ENCODE measurements at regions not wholly inside any gene's neighbourhood (a gene's known extent, or its start where the extent isn't known, plus 50 kb on each side); places are given as distances from the start of the nearest gene placed in this dataset.
"Not testable (repeated sequence)": the region's sequence is repeated elsewhere in the genome, so short reads cannot be mapped to it uniquely, and the experiment has no call there.

DNA sequence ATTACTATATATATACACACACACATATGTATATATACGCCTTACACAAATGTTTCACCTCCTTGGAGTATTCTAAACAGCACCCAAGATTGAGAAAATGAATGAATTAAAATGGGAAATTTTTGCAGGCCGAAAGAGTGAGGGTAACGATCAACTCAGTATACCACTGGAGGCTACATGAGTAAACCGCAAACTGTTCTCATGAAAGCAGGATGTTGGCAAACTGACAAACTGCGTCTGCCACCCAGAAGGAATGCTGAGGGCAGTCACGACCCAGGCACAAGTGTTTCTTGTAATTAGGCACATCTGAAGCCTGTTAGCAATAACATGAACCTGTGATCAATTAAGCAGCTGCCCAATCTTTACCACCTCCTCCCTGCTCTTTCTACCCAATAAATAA, 666.5 kb downstream of the TDRD15 start:
- not testable (repeated sequence) for H3K18ac ChIP-seq (ENCODE audit: low read length); H3K4me3 ChIP-seq (ENCODE audit: low read length); H3K23ac ChIP-seq (ENCODE audit: low read length); H3K36me3 ChIP-seq (ENCODE audit: control insufficient read depth, insufficient read depth, low read length); H3K27ac ChIP-seq (ENCODE audit: low read depth, low read length); H3K27me3 ChIP-seq (ENCODE audit: insufficient read depth, low read length, poor library complexity); H2BK5ac ChIP-seq (ENCODE audit: low read length); H2AK5ac ChIP-seq (ENCODE audit: low read length); H3K79me2 ChIP-seq (ENCODE audit: control insufficient read depth, insufficient read depth, low read length); H3K9ac ChIP-seq (ENCODE audit: low read length); H2BK120ac ChIP-seq (ENCODE audit: low read depth, low read length); H3K79me1 ChIP-seq (ENCODE audit: low read length); H4K5ac ChIP-seq (ENCODE audit: low read length); H3K4me2 ChIP-seq (ENCODE audit: low read length); H3K56ac ChIP-seq (ENCODE audit: low read length); DNase-seq; H3K4me1 ChIP-seq (ENCODE audit: control insufficient read depth, low read depth, low read length); H2BK15ac ChIP-seq (replicated peaks; ENCODE audit: low read depth); H4K8ac ChIP-seq (ENCODE audit: low read depth, low read length); H3K4ac ChIP-seq (ENCODE audit: low read depth, low read length)
- no CpG with 5 or more reads among the region's 6 CpGs for WGBS (ENCODE audit: extremely low coverage, insufficient coverage, low lambda C conversion rate)

DNA sequence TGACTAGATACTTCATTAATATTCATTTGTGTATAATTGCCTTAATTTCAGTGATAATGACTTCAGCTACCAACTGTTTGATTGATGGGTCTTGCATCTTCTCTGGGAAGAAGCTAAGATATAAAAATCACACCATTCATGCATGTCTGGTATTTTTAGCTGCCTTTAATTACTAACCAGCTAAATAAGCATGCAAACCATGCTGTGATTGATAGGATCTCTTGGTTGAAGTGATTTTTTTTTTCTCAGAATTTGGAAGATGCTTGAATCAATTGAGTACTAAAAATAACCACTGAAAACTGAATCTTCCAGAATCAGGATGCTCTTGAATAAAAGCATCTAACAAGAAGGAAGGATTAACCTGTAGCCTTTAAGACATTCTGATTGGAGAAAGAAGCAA, 668.8 kb downstream of the TDRD15 start:
- Histone ChIP-seq H2BK120ac (ENCODE audit: low read depth, low read length) (no peak overlapping the region), H3K27ac (ENCODE audit: low read depth, low read length) (no peak overlapping the region)

DNA sequence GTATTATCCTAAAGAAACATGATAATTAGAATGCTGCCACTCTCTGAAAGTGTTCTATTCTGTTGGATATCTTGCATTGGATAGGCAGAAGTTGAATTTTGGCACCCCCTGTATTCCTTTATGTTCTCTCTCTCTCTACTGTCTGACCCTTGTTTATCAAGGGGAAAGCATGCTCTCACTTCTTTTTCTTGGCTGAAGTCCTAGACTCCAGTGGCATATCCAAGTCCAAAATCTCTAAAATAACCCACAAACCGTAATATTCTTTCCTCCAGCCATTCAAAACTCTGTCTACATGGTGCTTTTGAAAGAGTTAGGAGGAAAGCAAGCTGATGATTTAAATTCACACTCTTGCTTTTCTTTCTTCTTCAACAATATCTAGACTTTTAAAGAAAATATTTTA, 669.7 kb downstream of the TDRD15 start:
- Histone ChIP-seq H3K4me2 (ENCODE audit: low read length) (no peak overlapping the region), H2BK5ac (ENCODE audit: low read length) (no peak overlapping the region), H3K79me1 (ENCODE audit: low read length) (no peaks in the 10 kb centered on the region), H4K5ac (ENCODE audit: low read length) (no peak overlapping the region), H3K4me3 (ENCODE audit: low read length) (no peak overlapping the region), H3K4ac (ENCODE audit: low read depth, low read length) (no peak overlapping the region), H2BK120ac (ENCODE audit: low read depth, low read length) (no peak overlapping the region), H3K79me2 (ENCODE audit: control insufficient read depth, insufficient read depth, low read length) (no peaks in the 10 kb centered on the region), H3K18ac (ENCODE audit: low read length) (no peak overlapping the region), H3K36me3 (ENCODE audit: control insufficient read depth, insufficient read depth, low read length) (no peaks in the 10 kb centered on the region), H2BK15ac (replicated peaks; ENCODE audit: low read depth) (no peak overlapping the region), H3K27me3 (ENCODE audit: insufficient read depth, low read length, poor library complexity) (no peaks in the 10 kb centered on the region), H3K27ac (ENCODE audit: low read depth, low read length) (no peak overlapping the region), H3K56ac (ENCODE audit: low read length) (no peak overlapping the region), H2AK5ac (ENCODE audit: low read length) (no peak overlapping the region), H3K9ac (ENCODE audit: low read length) (no peak overlapping the region), H3K23ac (ENCODE audit: low read length) (no peak overlapping the region), H3K4me1 (ENCODE audit: control insufficient read depth, low read depth, low read length) (no peaks in the 10 kb centered on the region), H4K8ac (ENCODE audit: low read depth, low read length) (no peak overlapping the region)
- DNase-seq = no peak
- no CpG with 5 or more reads among the region's 1 CpG for WGBS (ENCODE audit: extremely low coverage, insufficient coverage, low lambda C conversion rate)

More for the DNA sequence above, 668.8 kb downstream of the TDRD15 start:
- H4K5ac ChIP-seq (ENCODE audit: low read length) = no peak overlapping the region
- no peak overlapping the region for H3K23ac ChIP-seq (ENCODE audit: low read length)
- no peak overlapping the region for H3K9ac ChIP-seq (ENCODE audit: low read length)
- no peak overlapping the region for H4K8ac ChIP-seq (ENCODE audit: low read depth, low read length)
- no peak for DNase-seq
- no peak overlapping the region for H3K18ac ChIP-seq (ENCODE audit: low read length)
- no peaks in the 10 kb centered on the region for H3K79me1 ChIP-seq (ENCODE audit: low read length)
- no peak overlapping the region for H3K4me3 ChIP-seq (ENCODE audit: low read length)
- H3K27me3 ChIP-seq (ENCODE audit: insufficient read depth, low read length, poor library complexity) = no peaks in the 10 kb centered on the region
- no peak overlapping the region for H3K4me2 ChIP-seq (ENCODE audit: low read length)
- no peaks in the 10 kb centered on the region for H3K4me1 ChIP-seq (ENCODE audit: control insufficient read depth, low read depth, low read length)
- no peak overlapping the region for H3K56ac ChIP-seq (ENCODE audit: low read length)
- H2BK15ac ChIP-seq (replicated peaks; ENCODE audit: low read depth) = no peak overlapping the region
- H3K36me3 ChIP-seq (ENCODE audit: control insufficient read depth, insufficient read depth, low read length) = no peaks in the 10 kb centered on the region
- H2BK5ac ChIP-seq (ENCODE audit: low read length) = no peak overlapping the region
- no peaks in the 10 kb centered on the region for H3K79me2 ChIP-seq (ENCODE audit: control insufficient read depth, insufficient read depth, low read length)
- H2AK5ac ChIP-seq (ENCODE audit: low read length) = no peak overlapping the region
- no peak overlapping the region for H3K4ac ChIP-seq (ENCODE audit: low read depth, low read length)

DNA sequence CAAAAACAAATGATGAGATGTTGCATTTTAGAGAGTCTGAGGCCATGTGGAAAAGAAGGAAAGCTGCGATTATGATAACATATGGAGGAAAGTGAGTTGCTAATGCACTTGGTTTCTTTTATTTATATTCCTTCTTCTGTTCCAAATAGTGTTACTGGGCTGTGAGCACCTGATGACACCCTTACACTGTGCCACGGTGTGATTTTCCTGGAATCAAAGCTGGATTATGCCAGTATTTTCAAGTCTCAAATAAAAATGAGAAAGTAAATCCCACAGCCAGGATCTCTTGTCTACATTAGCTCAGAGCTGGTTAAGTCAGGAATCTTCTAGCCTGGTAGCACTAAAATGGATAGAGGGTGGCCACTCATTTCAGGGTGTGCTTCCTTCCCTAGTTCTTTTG, 670.8 kb downstream of the TDRD15 start:
- H2BK5ac ChIP-seq (ENCODE audit: low read length) = no peak overlapping the region
- no peak overlapping the region for H3K4me3 ChIP-seq (ENCODE audit: low read length)
- H3K23ac ChIP-seq (ENCODE audit: low read length) = no peak overlapping the region
- H3K9ac ChIP-seq (ENCODE audit: low read length) = no peak overlapping the region
- H3K18ac ChIP-seq (ENCODE audit: low read length) = no peak overlapping the region
- no peaks in the 10 kb centered on the region for H3K79me1 ChIP-seq (ENCODE audit: low read length)
- H3K79me2 ChIP-seq (ENCODE audit: control insufficient read depth, insufficient read depth, low read length) = no peaks in the 10 kb centered on the region
- no peak overlapping the region for H3K27ac ChIP-seq (ENCODE audit: low read depth, low read length)
- H3K36me3 ChIP-seq (ENCODE audit: control insufficient read depth, insufficient read depth, low read length) = no peaks in the 10 kb centered on the region
- no peak overlapping the region for H4K8ac ChIP-seq (ENCODE audit: low read depth, low read length)
- WGBS (ENCODE audit: extremely low coverage, insufficient coverage, low lambda C conversion rate) = no CpG with 5 or more reads among the region's 2 CpGs
- H2AK5ac ChIP-seq (ENCODE audit: low read length) = no peak overlapping the region
- no peak overlapping the region for H3K4me2 ChIP-seq (ENCODE audit: low read length)
- H2BK120ac ChIP-seq (ENCODE audit: low read depth, low read length) = no peak overlapping the region
- H3K4ac ChIP-seq (ENCODE audit: low read depth, low read length) = no peak overlapping the region
- no peaks in the 10 kb centered on the region for H3K4me1 ChIP-seq (ENCODE audit: control insufficient read depth, low read depth, low read length)
- DNase-seq = no peak
- H2BK15ac ChIP-seq (replicated peaks; ENCODE audit: low read depth) = no peak overlapping the region
- H4K5ac ChIP-seq (ENCODE audit: low read length) = no peak overlapping the region
- H3K56ac ChIP-seq (ENCODE audit: low read length) = no peak overlapping the region
- no peaks in the 10 kb centered on the region for H3K27me3 ChIP-seq (ENCODE audit: insufficient read depth, low read length, poor library complexity)

DNA sequence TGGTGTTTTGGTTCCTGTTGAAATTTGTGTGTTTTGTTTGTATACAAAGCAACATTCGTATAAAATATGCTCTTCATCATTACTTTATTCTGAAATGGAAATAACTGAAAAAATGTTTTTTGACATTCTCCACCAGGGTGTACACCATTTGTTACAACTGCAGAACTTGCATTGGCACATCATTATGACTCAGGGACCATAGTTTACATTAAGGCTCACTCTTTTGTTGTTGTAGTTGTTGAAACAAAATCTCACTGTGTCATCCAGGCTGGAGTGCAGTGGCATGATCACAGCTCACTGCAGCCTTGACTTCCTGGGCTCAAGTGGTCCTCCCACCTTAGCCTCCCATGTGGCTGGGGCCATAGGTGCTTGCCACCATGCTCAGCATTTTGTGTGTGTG, 676.6 kb downstream of the TDRD15 start:
- no peak overlapping the region for H4K8ac ChIP-seq (ENCODE audit: low read depth, low read length)
- H3K79me1 ChIP-seq (ENCODE audit: low read length) = no peaks in the 10 kb centered on the region
- no peak overlapping the region for H3K18ac ChIP-seq (ENCODE audit: low read length)
- H3K27me3 ChIP-seq (ENCODE audit: insufficient read depth, low read length, poor library complexity) = no peaks in the 10 kb centered on the region
- no peak overlapping the region for H3K4ac ChIP-seq (ENCODE audit: low read depth, low read length)
- H3K56ac ChIP-seq (ENCODE audit: low read length) = no peak overlapping the region
- H3K27ac ChIP-seq (ENCODE audit: low read depth, low read length) = no peak overlapping the region
- H3K36me3 ChIP-seq (ENCODE audit: control insufficient read depth, insufficient read depth, low read length) = no peaks in the 10 kb centered on the region
- DNase-seq = no peak
- no peaks in the 10 kb centered on the region for H3K79me2 ChIP-seq (ENCODE audit: control insufficient read depth, insufficient read depth, low read length)
- WGBS (ENCODE audit: extremely low coverage, insufficient coverage, low lambda C conversion rate) = no CpG with 5 or more reads among the region's 1 CpG
- no peak overlapping the region for H2BK5ac ChIP-seq (ENCODE audit: low read length)
- no peak overlapping the region for H3K4me3 ChIP-seq (ENCODE audit: low read length)
- H3K23ac ChIP-seq (ENCODE audit: low read length) = no peak overlapping the region
- H4K5ac ChIP-seq (ENCODE audit: low read length) = no peak overlapping the region
- H2AK5ac ChIP-seq (ENCODE audit: low read length) = no peak overlapping the region
- H3K4me2 ChIP-seq (ENCODE audit: low read length) = no peak overlapping the region
- H3K4me1 ChIP-seq (ENCODE audit: control insufficient read depth, low read depth, low read length) = no peaks in the 10 kb centered on the region
- H3K9ac ChIP-seq (ENCODE audit: low read length) = no peak overlapping the region
- H2BK15ac ChIP-seq (replicated peaks; ENCODE audit: low read depth) = no peak overlapping the region
- H2BK120ac ChIP-seq (ENCODE audit: low read depth, low read length) = no peak overlapping the region

DNA sequence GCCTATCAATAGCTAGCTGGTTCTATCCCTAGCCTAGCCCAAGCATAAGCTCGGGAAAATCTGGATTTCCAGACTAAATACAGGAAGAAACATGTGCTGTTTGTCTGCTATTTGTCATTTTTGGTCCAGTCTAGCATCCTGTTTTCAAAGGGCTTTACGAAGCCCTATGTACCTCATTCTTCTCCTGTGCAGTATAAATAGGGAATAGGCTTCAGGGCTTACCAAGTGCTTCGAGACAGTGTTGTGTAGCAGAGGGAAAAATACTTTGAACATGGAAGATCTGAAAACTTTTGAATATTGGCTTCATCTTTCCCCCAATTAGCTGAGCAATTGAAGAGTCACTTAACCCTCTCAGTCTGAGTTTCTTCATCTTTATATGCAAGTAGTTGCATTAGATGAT, 679.8 kb downstream of the TDRD15 start:
- Histone ChIP-seq H4K8ac (ENCODE audit: low read depth, low read length) (no peak overlapping the region), H4K5ac (ENCODE audit: low read length) (no peak overlapping the region), H3K79me2 (ENCODE audit: control insufficient read depth, insufficient read depth, low read length) (no peaks in the 10 kb centered on the region), H3K56ac (ENCODE audit: low read length) (no peak overlapping the region), H3K4me2 (ENCODE audit: low read length) (no peak overlapping the region), H3K36me3 (ENCODE audit: control insufficient read depth, insufficient read depth, low read length) (no peaks in the 10 kb centered on the region), H3K79me1 (ENCODE audit: low read length) (no peaks in the 10 kb centered on the region), H3K18ac (ENCODE audit: low read length) (no peak overlapping the region), H3K23ac (ENCODE audit: low read length) (no peak overlapping the region), H2BK15ac (replicated peaks; ENCODE audit: low read depth) (no peak overlapping the region), H3K4me1 (ENCODE audit: control insufficient read depth, low read depth, low read length) (no peaks in the 10 kb centered on the region), H3K27me3 (ENCODE audit: insufficient read depth, low read length, poor library complexity) (no peaks in the 10 kb centered on the region), H3K4me3 (ENCODE audit: low read length) (no peak overlapping the region), H3K27ac (ENCODE audit: low read depth, low read length) (no peak overlapping the region), H3K9ac (ENCODE audit: low read length) (no peak overlapping the region), H2BK120ac (ENCODE audit: low read depth, low read length) (no peak overlapping the region), H3K4ac (ENCODE audit: low read depth, low read length) (no peak overlapping the region), H2AK5ac (ENCODE audit: low read length) (no peak overlapping the region), H2BK5ac (ENCODE audit: low read length) (no peak overlapping the region)
- no CpG with 5 or more reads among the region's 3 CpGs for WGBS (ENCODE audit: extremely low coverage, insufficient coverage, low lambda C conversion rate)
- no peak for DNase-seq
